ENCODE measurements at regions not wholly inside any gene's neighbourhood (a gene's known extent, or its start where the extent isn't known, plus 50 kb on each side); places are given as distances from the start of the nearest gene placed in this dataset.

DNA sequence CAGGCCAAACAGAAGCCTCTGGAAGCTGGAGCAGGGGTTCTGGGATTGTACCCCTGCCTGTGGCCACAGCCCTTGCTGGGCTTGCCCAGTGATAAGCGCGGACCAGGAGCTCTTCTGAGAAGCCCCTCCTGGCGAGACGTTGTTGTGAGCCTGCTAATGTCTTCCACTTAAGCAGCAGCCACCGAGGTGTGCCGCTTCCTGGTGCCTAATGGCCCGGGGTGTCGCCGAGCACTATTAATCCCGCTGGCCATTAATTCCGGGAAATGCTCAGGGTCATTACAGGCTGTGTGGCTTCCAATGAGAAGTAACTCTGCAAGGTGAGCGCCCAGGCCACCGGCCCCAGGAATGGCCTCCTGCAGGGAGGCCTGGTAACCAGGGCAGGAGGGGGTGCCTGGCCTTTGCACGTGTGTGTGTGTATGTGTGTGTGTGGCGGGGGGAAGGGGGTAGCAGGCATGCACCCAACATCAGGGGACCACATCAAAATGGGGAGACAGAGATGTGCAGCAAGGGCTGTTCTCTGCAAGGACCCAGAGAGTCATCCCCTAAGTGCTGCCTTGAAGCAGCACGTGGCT lies 175.0 kb downstream of the URI1 start:
- Mint-ChIP-seq H3K36me3 (ENCODE audit: low read depth) (no peaks in the 10 kb centered on the region), H3K27ac (no peak overlapping the region), H3K4me3 (no peak overlapping the region), H3K27me3 (no peaks in the 10 kb centered on the region), H3K4me1 (no peaks in the 10 kb centered on the region), H3K9me3 (peaks cover 4% of the 10 kb centered on the region)
- DNase-seq (no peak), ATAC-seq (ENCODE audit: low read depth) (no peak)
- intact Hi-C loops (cut with micrococcal nuclease), result no loop called here
- POLR2A ChIA-PET, result no interaction called here
- CTCF ChIA-PET, result no interaction called here
- TF ChIP-seq, protein P1, sequence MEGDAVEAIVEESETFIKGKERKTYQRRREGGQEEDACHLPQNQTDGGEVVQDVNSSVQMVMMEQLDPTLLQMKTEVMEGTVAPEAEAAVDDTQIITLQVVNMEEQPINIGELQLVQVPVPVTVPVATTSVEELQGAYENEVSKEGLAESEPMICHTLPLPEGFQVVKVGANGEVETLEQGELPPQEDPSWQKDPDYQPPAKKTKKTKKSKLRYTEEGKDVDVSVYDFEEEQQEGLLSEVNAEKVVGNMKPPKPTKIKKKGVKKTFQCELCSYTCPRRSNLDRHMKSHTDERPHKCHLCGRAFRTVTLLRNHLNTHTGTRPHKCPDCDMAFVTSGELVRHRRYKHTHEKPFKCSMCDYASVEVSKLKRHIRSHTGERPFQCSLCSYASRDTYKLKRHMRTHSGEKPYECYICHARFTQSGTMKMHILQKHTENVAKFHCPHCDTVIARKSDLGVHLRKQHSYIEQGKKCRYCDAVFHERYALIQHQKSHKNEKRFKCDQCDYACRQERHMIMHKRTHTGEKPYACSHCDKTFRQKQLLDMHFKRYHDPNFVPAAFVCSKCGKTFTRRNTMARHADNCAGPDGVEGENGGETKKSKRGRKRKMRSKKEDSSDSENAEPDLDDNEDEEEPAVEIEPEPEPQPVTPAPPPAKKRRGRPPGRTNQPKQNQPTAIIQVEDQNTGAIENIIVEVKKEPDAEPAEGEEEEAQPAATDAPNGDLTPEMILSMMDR (IDR thresholded peaks at IDR 0.05), result no peak

- H3K9me3 Mint-ChIP-seq, result peaks cover 4% of the 10 kb centered on the region
- TF ChIP-seq, protein P1 (IDR thresholded peaks at IDR 0.05), result no peak
- no peak overlapping the region for H3K4me3 Mint-ChIP-seq
- ChIA-PET POLR2A (no interaction called here), CTCF (no interaction called here)
- intact Hi-C loops (cut with micrococcal nuclease), result no loop called here
- DNase-seq (no peak), ATAC-seq (ENCODE audit: low read depth) (no peak)
- H3K36me3 Mint-ChIP-seq (ENCODE audit: low read depth), result no peaks in the 10 kb centered on the region
- H3K27ac Mint-ChIP-seq, result no peak overlapping the region
- no peaks in the 10 kb centered on the region for H3K4me1 Mint-ChIP-seq
- no peaks in the 10 kb centered on the region for H3K27me3 Mint-ChIP-seq
Observed at GRCh38 chr19:30117636-30118145, 175.7 kb downstream of the URI1 start.

GRCh38 chr19:30118221-30118620 lies 176.2 kb downstream of the URI1 start:
- ATAC-seq (ENCODE audit: low read depth) (no peak), DNase-seq (no peak)
- ChIA-PET POLR2A (no interaction called here), CTCF (no interaction called here)
- Mint-ChIP-seq H3K4me1 (no peaks in the 10 kb centered on the region), H3K9me3 (peaks cover 4% of the 10 kb centered on the region), H3K27me3 (no peaks in the 10 kb centered on the region), H3K4me3 (no peak overlapping the region), H3K27ac (no peak overlapping the region), H3K36me3 (ENCODE audit: low read depth) (no peaks in the 10 kb centered on the region)
- intact Hi-C loops (cut with micrococcal nuclease), result no loop called here
- TF ChIP-seq, protein P1 (IDR thresholded peaks at IDR 0.05), result no peak

GRCh38 chr19:30118760-30119159 lies 176.7 kb downstream of the URI1 start:
- TF ChIP-seq, protein P1 (IDR thresholded peaks at IDR 0.05), result no peak
- H3K4me1 Mint-ChIP-seq, result no peaks in the 10 kb centered on the region
- DNase-seq, result no peak
- H3K27me3 Mint-ChIP-seq, result no peaks in the 10 kb centered on the region
- H3K27ac Mint-ChIP-seq, result no peak overlapping the region
- no peak for ATAC-seq (ENCODE audit: low read depth)
- peaks cover 4% of the 10 kb centered on the region for H3K9me3 Mint-ChIP-seq
- POLR2A ChIA-PET, result no interaction called here
- CTCF ChIA-PET, result no interaction called here
- H3K4me3 Mint-ChIP-seq, result no peak overlapping the region
- intact Hi-C loops (cut with micrococcal nuclease), result no loop called here
- H3K36me3 Mint-ChIP-seq (ENCODE audit: low read depth), result no peaks in the 10 kb centered on the region

DNA sequence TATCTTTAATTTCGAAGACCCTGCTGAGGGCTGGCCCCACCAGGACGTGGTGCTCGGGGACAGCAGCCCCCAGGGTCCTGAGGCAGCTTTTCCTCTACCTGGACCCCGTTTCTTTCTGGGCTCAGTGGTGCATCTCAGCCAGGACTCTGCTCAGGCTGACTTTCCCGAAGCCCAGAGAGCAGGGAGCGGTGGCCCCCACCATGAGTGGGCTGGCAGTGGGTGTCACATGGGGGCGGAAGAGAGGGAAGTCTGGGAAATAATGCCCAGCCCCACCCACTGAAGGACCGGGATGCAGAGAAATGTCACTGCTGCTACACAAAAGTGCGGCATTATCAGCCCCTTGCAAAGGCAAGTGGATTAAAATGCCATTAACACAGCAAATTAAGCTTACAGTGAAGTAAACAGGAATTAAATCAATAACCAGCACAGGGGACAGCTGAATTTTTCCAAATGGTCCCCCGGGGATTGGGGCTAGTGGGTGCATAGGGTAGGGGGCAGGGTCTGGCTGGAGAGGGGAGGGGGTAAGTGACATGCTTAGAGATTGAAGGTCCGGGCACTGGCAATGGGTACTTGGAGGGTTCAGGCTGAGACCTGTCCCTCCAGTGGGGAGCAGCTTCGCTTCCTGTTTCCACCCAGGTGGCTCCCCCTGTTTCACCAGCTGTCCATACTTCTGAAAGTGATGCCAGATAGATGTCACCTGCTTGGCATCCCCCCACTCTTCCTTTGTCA lies 177.3 kb downstream of the URI1 start:
- TF ChIP-seq, protein P1 (IDR thresholded peaks at IDR 0.05), result no peak
- Mint-ChIP-seq H3K27me3 (no peaks in the 10 kb centered on the region), H3K36me3 (ENCODE audit: low read depth) (no peaks in the 10 kb centered on the region), H3K4me1 (no peaks in the 10 kb centered on the region), H3K27ac (no peak overlapping the region), H3K9me3 (no peaks in the 10 kb centered on the region), H3K4me3 (no peak overlapping the region)
- DNase-seq, result no peak
- CTCF ChIA-PET, result no interaction called here
- intact Hi-C loops (cut with micrococcal nuclease), result no loop called here
- POLR2A ChIA-PET, result no interaction called here
- ATAC-seq (ENCODE audit: low read depth), result no peak
